Activated naive CD8-positive, alpha-beta T cell treated with anti-CD3 and anti-CD28 coated beads, Interleukin-2, amount 50 U/mL, for 24 hours (primary cell): ENCODE measurements at regions not wholly inside any gene's neighbourhood (a gene's known extent, or its start where the extent isn't known, plus 50 kb on each side); places are given as distances from the start of the nearest gene placed in this dataset.

Source experiments
- ATAC-seq: fragments of 150-1000 bp; cut with Tn5 transposase; one replicate; pipeline ENCODE4 v1.10.0; 2021
- DNase-seq: peaks from one replicate; pipeline ENCODE4 v3.0.0; 2021
- H3K27ac Mint-ChIP-seq: one replicate; pipeline ENCODE4 v1.8.0; 2021; ENCODE audit warnings: mild to moderate bottlenecking, mixed read lengths
- H3K27me3 Mint-ChIP-seq: one replicate; pipeline ENCODE4 v1.8.0; 2021; ENCODE audit warnings: mixed read lengths
- H3K36me3 Mint-ChIP-seq: one replicate; pipeline ENCODE4 v1.8.0; 2021; ENCODE audit warnings: low read depth, mixed read lengths
- H3K4me1 Mint-ChIP-seq: one replicate; pipeline ENCODE4 v1.8.0; 2021; ENCODE audit warnings: mixed read lengths
- H3K4me3 Mint-ChIP-seq: one replicate; pipeline ENCODE4 v1.8.0; 2021; ENCODE audit warnings: mild to moderate bottlenecking, moderate library complexity, mixed read lengths
- H3K9me3 Mint-ChIP-seq: one replicate; pipeline ENCODE4 v1.8.0; 2021; ENCODE audit warnings: mixed read lengths

DNA sequence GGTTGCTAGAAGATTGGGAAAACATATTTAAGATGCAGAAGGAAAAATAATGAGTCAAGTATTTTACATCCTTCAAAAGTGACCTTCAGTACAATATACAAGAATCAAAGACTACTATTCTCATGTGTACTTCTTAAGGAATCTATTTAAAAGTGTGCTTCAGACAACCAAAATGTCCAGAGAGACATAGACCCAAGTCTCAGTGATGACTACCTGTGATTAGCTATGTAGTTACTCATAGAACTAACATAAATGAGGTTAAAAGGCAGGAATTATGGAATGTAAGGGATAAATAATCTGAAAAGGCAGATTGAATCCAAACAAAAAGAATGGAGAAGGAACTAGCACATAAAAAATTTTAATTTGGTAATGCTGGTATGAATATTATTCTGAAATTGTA, 634.7 kb upstream of the FAM241A start:
- no peak for ATAC-seq
- no peak overlapping the region for H3K4me3 Mint-ChIP-seq
- H3K4me1 Mint-ChIP-seq = no peaks in the 10 kb centered on the region
- H3K9me3 Mint-ChIP-seq = peaks cover 10% of the 10 kb centered on the region
- DNase-seq = no peak
- no peaks in the 10 kb centered on the region for H3K36me3 Mint-ChIP-seq
- no peaks in the 10 kb centered on the region for H3K27me3 Mint-ChIP-seq
- H3K27ac Mint-ChIP-seq = no peak overlapping the region

DNA sequence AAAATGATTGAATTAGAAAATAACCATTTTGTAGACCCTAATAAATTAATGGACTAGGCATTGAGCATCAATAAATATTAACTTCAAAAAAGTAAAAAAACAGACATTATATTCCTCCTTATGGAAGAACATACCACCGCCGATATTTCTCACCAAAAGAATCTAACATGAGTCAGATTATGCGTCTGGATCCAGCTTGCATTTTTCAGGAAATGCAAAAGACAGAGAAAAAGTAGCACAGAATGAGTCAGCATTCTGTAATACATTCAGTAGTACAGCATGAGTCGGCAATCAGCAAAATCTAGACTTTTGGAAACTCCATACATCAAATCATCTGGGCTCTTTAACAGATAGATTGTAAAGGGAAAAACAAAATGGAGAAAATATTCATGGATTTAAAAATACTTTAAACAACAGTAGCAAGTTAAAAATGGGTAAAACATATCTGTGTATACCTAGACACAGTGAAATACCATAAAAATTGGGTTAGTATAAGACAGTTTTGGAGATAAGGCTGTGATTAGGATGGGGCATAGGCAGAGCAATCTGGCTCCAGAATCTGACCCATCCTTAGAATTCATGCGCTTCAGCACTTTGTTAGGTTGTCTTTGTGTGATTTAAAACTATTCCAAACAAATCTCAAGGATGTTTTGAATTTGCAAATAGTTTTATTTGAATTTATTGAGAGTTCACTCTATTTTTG, 633.0 kb upstream of the FAM241A start:
- Mint-ChIP-seq H3K9me3 (peaks cover 14% of the 10 kb centered on the region), H3K27me3 (no peaks in the 10 kb centered on the region), H3K27ac (no peak overlapping the region), H3K4me3 (no peak overlapping the region), H3K36me3 (no peaks in the 10 kb centered on the region), H3K4me1 (no peaks in the 10 kb centered on the region)
- DNase-seq = no peak
- no peak for ATAC-seq

DNA sequence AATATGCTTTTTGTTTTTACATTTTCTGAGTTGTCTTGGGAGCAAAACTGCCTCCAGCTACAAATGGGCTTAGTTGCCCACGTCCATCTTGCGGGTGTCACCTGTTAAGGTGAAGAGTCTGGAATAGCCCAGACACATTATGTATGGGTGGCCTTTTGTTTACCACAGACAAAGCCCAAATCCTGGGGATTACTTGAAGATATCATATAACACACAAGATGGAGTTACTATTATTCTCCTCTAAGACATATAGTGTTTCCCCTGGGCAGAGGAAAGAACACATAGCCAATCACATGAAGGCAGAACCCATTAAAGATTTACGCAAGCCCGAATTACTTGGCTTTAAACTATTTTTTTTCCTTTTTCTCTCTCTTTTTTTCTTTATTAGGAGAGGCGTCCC, 625.6 kb upstream of the FAM241A start:
- Mint-ChIP-seq H3K4me3 (no peak overlapping the region), H3K9me3 (peaks cover 6% of the 10 kb centered on the region), H3K27me3 (no peaks in the 10 kb centered on the region), H3K27ac (no peak overlapping the region), H3K36me3 (no peaks in the 10 kb centered on the region), H3K4me1 (no peaks in the 10 kb centered on the region)
- ATAC-seq (no peak), DNase-seq (no peak)

DNA sequence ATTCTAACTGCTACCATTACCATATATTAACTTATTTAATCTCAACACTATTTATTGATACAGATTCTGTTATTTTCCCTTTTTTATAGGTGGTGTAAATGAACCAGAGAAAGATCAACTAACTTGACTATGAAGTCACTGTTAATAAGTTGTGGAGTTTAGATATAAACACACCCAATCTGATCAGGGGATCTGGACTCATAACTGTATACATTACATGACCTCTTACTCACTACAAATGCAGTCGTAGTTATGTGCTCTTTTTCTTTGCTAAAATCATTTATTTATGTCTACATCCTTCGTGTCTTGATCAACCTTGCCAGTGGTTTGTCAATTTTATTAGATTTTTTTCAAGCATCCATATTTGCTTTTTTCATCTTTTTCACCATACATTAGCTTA, 614.8 kb upstream of the FAM241A start:
- no peaks in the 10 kb centered on the region for H3K4me1 Mint-ChIP-seq
- no peak overlapping the region for H3K4me3 Mint-ChIP-seq
- no peaks in the 10 kb centered on the region for H3K27me3 Mint-ChIP-seq
- H3K9me3 Mint-ChIP-seq = peaks cover 6% of the 10 kb centered on the region
- H3K27ac Mint-ChIP-seq = no peak overlapping the region
- ATAC-seq (no peak), DNase-seq (no peak)
- H3K36me3 Mint-ChIP-seq = no peaks in the 10 kb centered on the region

DNA sequence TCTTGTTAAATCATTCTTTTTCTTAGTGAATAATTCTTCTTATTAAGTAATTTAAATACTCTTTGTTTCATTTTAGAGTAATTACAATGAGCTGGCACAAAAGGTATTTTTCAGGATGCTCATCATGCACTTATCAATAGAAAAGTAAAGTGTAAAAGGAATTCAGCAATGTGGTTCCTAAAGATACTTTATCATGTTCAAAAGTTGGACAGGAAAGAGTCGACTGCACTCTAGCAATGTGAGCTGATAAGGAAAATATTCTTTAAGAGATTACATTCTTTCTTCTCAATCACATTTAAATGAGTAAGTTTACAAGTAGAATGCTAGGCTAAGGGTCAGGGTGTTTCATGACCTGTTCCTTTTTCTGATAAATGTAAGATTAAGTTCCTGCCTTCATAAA, 609.5 kb upstream of the FAM241A start:
- DNase-seq = no peak
- H3K36me3 Mint-ChIP-seq = no peaks in the 10 kb centered on the region

DNA sequence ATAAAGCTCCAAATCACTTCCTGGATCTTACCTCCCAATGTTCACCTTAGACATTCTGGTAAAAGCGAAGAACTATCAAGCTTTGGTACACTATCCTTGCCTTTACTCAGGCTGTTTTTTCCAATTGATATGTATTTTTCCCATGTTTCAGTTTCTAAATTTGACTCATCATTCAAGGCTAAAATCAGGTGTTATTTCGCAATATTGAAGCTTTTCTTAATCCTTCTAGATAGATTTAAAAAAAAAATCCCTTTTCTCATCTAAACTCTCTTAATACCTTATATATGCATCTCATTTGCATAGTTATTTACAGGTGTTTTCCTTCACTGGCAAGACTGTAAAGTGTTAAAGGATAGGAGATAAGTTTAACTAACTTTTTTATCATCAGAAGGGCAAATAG, 608.1 kb upstream of the FAM241A start:
- no peak overlapping the region for H3K27ac Mint-ChIP-seq
- no peaks in the 10 kb centered on the region for H3K9me3 Mint-ChIP-seq
- no peak overlapping the region for H3K4me3 Mint-ChIP-seq
- ATAC-seq (no peak), DNase-seq (no peak)
- no peaks in the 10 kb centered on the region for H3K4me1 Mint-ChIP-seq
- no peaks in the 10 kb centered on the region for H3K36me3 Mint-ChIP-seq
- no peaks in the 10 kb centered on the region for H3K27me3 Mint-ChIP-seq

More for the DNA sequence above, 609.5 kb upstream of the FAM241A start:
- Mint-ChIP-seq H3K27me3 (no peaks in the 10 kb centered on the region), H3K4me3 (no peak overlapping the region), H3K4me1 (no peaks in the 10 kb centered on the region), H3K27ac (no peak overlapping the region), H3K9me3 (no peaks in the 10 kb centered on the region)
- ATAC-seq = no peak

DNA sequence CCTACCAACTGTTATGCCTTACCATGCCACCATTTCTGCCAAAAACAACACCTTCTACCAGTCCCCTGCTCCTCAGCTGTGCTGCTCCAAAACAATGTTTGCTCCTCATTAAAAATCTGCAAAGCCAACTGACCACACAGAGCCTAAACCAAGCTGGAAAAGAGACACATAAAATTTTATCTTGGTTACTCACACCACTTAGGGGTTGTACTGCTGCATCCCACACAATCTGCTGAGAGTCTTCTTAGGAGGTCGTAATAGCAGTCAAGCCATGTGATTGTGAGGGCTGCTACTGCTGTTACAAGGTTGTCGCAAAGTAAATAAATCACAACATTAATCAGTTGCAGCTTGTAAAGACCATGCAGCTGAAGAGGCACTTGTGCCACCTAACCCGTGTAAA, 607.4 kb upstream of the FAM241A start:
- no peak for DNase-seq
- no peak for ATAC-seq
- no peaks in the 10 kb centered on the region for H3K4me1 Mint-ChIP-seq
- no peak overlapping the region for H3K27ac Mint-ChIP-seq
- no peaks in the 10 kb centered on the region for H3K9me3 Mint-ChIP-seq
- no peaks in the 10 kb centered on the region for H3K27me3 Mint-ChIP-seq
- H3K36me3 Mint-ChIP-seq = no peaks in the 10 kb centered on the region
- H3K4me3 Mint-ChIP-seq = no peak overlapping the region

DNA sequence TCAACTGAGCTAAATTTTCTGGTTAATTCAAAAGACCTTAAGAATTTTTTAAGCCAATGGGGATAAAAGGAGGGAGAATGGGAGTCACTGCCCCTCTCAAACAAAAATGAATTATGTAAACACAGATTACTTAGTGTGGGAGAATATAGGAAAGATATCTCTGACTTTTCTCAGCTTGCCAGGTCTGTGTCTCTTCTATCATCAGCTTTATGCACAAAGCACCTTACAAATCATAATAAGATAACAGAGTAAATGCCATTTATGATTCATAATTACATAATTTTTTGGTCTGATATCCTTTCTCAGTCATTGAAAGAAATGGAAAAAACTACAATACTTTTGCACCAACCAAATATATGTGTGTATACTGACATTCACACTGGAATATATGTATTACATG, 604.6 kb upstream of the FAM241A start:
- Mint-ChIP-seq H3K36me3 (no peaks in the 10 kb centered on the region), H3K27me3 (no peaks in the 10 kb centered on the region), H3K4me3 (no peak overlapping the region), H3K9me3 (no peaks in the 10 kb centered on the region), H3K27ac (no peak overlapping the region), H3K4me1 (no peaks in the 10 kb centered on the region)
- no peak for DNase-seq
- no peak for ATAC-seq

DNA sequence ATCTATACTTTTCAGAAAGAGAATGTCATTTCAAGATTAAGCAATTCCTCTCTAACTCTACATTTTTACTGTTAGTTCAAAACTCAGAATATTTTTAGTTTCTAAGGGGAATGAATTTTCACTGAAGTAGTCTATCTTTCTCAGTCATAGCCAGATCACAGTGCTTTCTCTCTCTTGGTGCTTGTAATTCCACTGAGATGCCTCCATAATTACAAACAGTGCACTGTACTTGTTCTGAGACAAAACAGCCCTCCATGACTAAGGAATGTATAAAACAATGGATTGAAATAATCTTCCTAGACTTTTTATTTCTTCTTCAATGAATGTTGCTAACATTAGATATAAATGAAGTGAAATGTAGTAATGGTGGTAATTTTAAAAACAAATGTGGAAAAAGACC, 603.2 kb upstream of the FAM241A start:
- no peaks in the 10 kb centered on the region for H3K27me3 Mint-ChIP-seq
- H3K27ac Mint-ChIP-seq = no peak overlapping the region
- H3K36me3 Mint-ChIP-seq = no peaks in the 10 kb centered on the region
- ATAC-seq (no peak), DNase-seq (no peak)
- H3K4me3 Mint-ChIP-seq = no peak overlapping the region
- H3K9me3 Mint-ChIP-seq = no peaks in the 10 kb centered on the region
- no peaks in the 10 kb centered on the region for H3K4me1 Mint-ChIP-seq

DNA sequence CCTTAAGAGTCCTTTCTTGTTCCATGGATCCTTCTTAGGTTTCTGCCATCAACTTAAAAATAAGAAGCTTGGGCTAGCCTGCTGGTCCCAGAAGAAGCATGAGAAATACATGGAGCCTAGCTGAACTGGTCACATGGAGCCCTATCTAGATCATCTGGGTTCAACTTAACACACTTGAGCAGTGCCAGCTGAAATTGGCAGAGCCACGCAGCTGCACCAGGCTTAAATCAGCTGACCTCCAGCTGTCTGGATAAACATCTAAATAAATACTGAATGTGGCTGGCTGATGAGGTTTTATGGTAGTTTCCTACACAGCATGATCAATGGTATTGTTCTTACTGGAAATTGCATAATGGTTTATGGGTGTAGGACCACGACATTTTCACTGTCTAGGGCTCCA, 598.4 kb upstream of the FAM241A start:
- H3K9me3 Mint-ChIP-seq = no peaks in the 10 kb centered on the region
- no peaks in the 10 kb centered on the region for H3K36me3 Mint-ChIP-seq
- no peaks in the 10 kb centered on the region for H3K27me3 Mint-ChIP-seq
- H3K4me1 Mint-ChIP-seq = no peaks in the 10 kb centered on the region
- H3K4me3 Mint-ChIP-seq = no peak overlapping the region
- no peak overlapping the region for H3K27ac Mint-ChIP-seq
- DNase-seq (no peak), ATAC-seq (no peak)

DNA sequence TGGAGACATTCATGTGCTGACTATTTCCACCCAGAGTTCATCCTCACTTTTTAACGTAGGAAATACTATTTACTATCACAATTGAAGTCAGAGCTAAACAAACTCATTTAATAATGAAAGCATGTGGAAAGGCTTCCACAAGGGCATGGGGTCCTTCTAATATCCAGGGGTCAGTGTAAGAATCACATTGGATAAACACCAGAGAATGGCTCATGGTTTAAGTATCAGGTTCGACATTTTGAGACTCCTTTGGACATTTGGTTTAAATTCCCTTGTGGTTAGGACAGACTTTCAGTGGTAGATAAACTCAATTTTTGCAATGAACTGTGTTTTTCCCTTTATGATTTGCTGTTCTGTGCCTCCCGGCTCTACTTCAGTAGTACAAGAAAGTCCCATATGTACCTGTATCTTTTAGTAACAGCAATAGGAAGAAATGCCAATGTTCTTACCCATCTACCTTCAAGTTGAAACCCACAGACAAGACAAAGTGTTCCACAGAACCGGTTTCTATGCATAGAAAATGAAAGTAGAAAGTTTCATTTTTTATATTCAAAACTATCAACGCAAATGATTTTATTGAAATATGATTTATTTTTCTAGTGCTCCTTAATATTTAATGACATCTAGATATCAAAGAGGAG, 589.0 kb upstream of the FAM241A start:
- Mint-ChIP-seq H3K4me1 (no peaks in the 10 kb centered on the region), H3K27ac (no peak overlapping the region), H3K36me3 (no peaks in the 10 kb centered on the region), H3K4me3 (no peak overlapping the region), H3K27me3 (no peaks in the 10 kb centered on the region), H3K9me3 (peaks cover 9% of the 10 kb centered on the region)
- no peak for DNase-seq
- no peak for ATAC-seq

DNA sequence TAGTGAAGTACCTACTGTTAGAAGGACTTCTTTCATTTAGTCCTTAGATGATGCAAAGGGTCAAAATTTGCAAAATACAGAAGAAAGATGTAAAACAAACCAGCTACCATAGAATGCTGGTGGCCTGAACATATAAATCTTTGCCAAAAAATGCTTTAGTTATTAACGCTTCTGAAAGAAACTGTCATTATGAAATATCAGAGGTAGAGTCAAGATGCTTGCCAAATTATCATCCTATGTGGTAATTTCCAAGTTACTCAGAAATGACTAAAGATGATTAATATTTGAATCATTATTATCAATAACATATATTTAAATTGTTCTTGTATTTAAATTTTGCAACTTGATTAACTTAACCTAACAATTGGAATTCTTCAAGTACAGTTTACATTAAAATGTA, 588.4 kb upstream of the FAM241A start:
- DNase-seq = no peak
- no peaks in the 10 kb centered on the region for H3K27me3 Mint-ChIP-seq
- H3K4me3 Mint-ChIP-seq = no peak overlapping the region
- H3K36me3 Mint-ChIP-seq = no peaks in the 10 kb centered on the region
- H3K27ac Mint-ChIP-seq = no peak overlapping the region
- H3K4me1 Mint-ChIP-seq = no peaks in the 10 kb centered on the region
- peaks cover 12% of the 10 kb centered on the region for H3K9me3 Mint-ChIP-seq
- ATAC-seq = no peak

DNA sequence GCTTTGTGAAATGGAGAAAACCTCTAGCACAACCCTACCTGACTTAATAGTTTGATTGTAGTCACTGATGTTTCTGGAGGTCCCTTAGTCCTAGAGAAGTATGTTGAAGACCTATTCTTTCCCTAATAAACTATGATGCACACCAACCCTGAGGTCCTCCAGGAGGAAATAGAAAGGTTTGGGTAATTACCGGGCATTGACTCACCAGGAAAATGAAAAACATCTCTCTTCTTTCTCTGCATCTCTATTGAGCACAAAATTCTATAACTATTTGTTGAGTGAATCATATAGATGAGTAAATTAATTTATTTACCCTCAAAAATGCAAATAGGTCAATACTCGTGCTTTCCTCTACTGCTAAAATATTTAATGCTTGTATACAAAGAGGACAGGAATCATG, 582.4 kb upstream of the FAM241A start:
- DNase-seq (no peak), ATAC-seq (no peak)
- no peak overlapping the region for H3K27ac Mint-ChIP-seq
- no peaks in the 10 kb centered on the region for H3K36me3 Mint-ChIP-seq
- H3K27me3 Mint-ChIP-seq = no peaks in the 10 kb centered on the region
- H3K9me3 Mint-ChIP-seq = peaks cover 15% of the 10 kb centered on the region
- no peak overlapping the region for H3K4me3 Mint-ChIP-seq
- no peaks in the 10 kb centered on the region for H3K4me1 Mint-ChIP-seq

DNA sequence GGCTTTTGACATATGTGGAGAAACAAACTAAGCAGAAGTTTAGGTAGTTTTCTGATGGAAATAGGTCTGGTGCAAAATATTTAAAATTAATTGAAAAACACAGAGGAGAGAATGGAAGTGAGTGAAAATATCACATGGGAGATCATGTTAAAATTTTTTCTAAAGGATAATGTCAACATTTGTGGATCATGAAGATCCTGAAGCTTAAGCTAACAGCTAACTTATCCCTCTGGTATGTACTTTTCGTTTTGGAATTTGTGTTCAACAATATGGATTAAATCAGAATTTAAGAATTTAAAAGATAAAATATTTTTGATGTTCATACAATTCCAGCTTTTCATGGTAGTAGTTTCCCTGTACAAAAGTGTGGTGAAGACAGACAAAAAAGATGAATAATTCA, 572.8 kb upstream of the FAM241A start:
- H3K27ac Mint-ChIP-seq = no peak overlapping the region

DNA sequence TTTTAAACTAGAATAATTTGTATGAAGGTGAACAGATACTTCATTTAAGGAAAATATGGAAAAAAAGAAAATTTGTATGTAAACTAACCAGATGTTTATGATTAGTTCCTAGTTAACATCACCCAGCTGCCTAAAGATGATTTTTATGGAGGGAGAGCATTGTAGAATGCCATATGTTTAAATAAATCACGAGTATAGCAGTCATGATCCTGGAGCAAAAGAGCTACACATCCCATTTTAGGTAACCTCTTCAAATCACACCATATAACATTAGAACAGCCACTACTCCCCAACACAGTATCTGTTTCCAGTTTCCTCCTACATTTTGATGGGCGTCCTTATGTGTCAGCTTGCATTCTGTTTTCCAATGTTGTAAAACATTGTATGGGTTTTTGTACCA, 571.9 kb upstream of the FAM241A start:
- no peak overlapping the region for H3K27ac Mint-ChIP-seq
- peaks cover 6% of the 10 kb centered on the region for H3K9me3 Mint-ChIP-seq
- no peaks in the 10 kb centered on the region for H3K27me3 Mint-ChIP-seq

More for the DNA sequence above, 572.8 kb upstream of the FAM241A start:
- no peaks in the 10 kb centered on the region for H3K27me3 Mint-ChIP-seq
- H3K36me3 Mint-ChIP-seq = no peaks in the 10 kb centered on the region
- H3K9me3 Mint-ChIP-seq = peaks cover 12% of the 10 kb centered on the region
- no peaks in the 10 kb centered on the region for H3K4me1 Mint-ChIP-seq
- ATAC-seq (no peak), DNase-seq (no peak)
- no peak overlapping the region for H3K4me3 Mint-ChIP-seq

DNA sequence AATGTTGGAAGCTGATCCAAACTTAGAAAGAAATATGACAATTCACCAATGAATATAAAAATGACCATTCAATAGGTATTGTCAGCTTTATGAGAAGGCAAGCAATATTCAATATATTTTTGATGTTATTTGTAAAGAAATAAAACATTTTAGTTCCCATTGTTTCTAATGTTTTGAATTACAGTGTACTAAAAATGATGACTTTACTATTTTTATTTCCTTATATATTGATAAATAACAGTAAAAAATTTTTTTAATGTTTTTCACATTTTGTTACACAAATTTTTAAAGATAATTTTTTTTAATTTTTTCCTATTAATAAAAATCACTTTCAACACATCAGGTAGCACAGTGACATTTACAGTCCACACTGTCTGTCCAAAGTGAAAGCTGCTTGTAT, 565.5 kb upstream of the FAM241A start:
- no peak overlapping the region for H3K4me3 Mint-ChIP-seq
- H3K36me3 Mint-ChIP-seq = no peaks in the 10 kb centered on the region
- no peak for DNase-seq
- peaks cover 14% of the 10 kb centered on the region for H3K9me3 Mint-ChIP-seq
- no peaks in the 10 kb centered on the region for H3K4me1 Mint-ChIP-seq
- no peaks in the 10 kb centered on the region for H3K27me3 Mint-ChIP-seq
- H3K27ac Mint-ChIP-seq = no peak overlapping the region
- ATAC-seq = no peak

More for the DNA sequence above, 571.9 kb upstream of the FAM241A start:
- no peaks in the 10 kb centered on the region for H3K36me3 Mint-ChIP-seq
- no peak overlapping the region for H3K4me3 Mint-ChIP-seq
- DNase-seq (no peak), ATAC-seq (no peak)
- H3K4me1 Mint-ChIP-seq = no peaks in the 10 kb centered on the region
